ENCODE measurements at regions not wholly inside any gene's neighbourhood (a gene's known extent, or its start where the extent isn't known, plus 50 kb on each side); places are given as distances from the start of the nearest gene placed in this dataset.

- no peak overlapping the region for H3K27ac ChIP-seq (ENCODE audit: low read depth, low read length)
- no peaks in the 10 kb centered on the region for H3K4me1 ChIP-seq (ENCODE audit: control insufficient read depth, insufficient read depth, low read length)
- WGBS (ENCODE audit: insufficient coverage): 100% methylated on average over 3 of the region's 5 CpGs
- DNase-seq (ENCODE audit: low read depth in 4 of 6, low spot score in 6 of 6): no peak
- no peaks in the 10 kb centered on the region for H3K27me3 ChIP-seq (ENCODE audit: control insufficient read depth, insufficient read depth, low read length)
- no peak overlapping the region for H3K4me3 ChIP-seq (ENCODE audit: low read depth, low read length)
- no peaks in the 10 kb centered on the region for H3K36me3 ChIP-seq (ENCODE audit: control insufficient read depth, insufficient read depth, low read length)
- no peaks in the 10 kb centered on the region for H3K9me3 ChIP-seq (ENCODE audit: control insufficient read depth, insufficient read depth, low read length)
Observed at GRCh38 chr11:97296301-97296700, 906.5 kb downstream of the JRKL start.

GRCh38 chr11:97309291-97309690 lies 919.5 kb downstream of the JRKL start:
- Histone ChIP-seq H3K36me3 (ENCODE audit: control insufficient read depth, insufficient read depth, low read length) (no peaks in the 10 kb centered on the region), H3K4me1 (ENCODE audit: control insufficient read depth, insufficient read depth, low read length) (no peaks in the 10 kb centered on the region), H3K9me3 (ENCODE audit: control insufficient read depth, insufficient read depth, low read length) (no peaks in the 10 kb centered on the region), H3K27me3 (ENCODE audit: control insufficient read depth, insufficient read depth, low read length) (no peaks in the 10 kb centered on the region), H3K27ac (ENCODE audit: low read depth, low read length) (no peak overlapping the region), H3K4me3 (ENCODE audit: low read depth, low read length) (no peak overlapping the region)
- no peak for DNase-seq (ENCODE audit: low read depth in 4 of 6, low spot score in 6 of 6)
- no CpG with 5 or more reads among the region's 2 CpGs for WGBS (ENCODE audit: insufficient coverage)

DNA sequence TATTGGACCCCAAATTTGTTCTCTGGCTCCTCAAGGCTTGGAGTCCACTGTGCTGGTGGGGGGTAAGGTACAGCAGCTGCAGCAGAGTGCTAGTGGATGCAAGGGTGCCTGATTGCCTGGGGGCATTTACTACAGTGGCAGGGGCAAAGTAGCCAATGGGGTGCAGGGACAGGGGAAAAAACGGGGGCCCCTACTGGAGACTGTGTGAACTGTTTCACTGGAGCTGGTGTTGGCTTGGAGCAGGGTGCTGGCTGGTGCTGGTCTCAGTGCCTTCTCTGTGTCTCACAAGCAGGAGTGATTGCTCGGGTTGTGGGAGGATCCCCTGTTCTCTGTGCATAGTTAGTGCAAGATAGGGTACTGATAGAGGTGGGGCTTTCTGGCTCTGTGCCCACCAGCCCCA lies 935.9 kb downstream of the JRKL start:
- no peak for DNase-seq (ENCODE audit: low read depth in 4 of 6, low spot score in 6 of 6)
- no peaks in the 10 kb centered on the region for H3K4me1 ChIP-seq (ENCODE audit: control insufficient read depth, insufficient read depth, low read length)
- H3K27me3 ChIP-seq (ENCODE audit: control insufficient read depth, insufficient read depth, low read length): no peaks in the 10 kb centered on the region
- H3K9me3 ChIP-seq (ENCODE audit: control insufficient read depth, insufficient read depth, low read length): peaks cover 2% of the 10 kb centered on the region
- H3K27ac ChIP-seq (ENCODE audit: low read depth, low read length): no peak overlapping the region
- H3K4me3 ChIP-seq (ENCODE audit: low read depth, low read length): no peak overlapping the region
- 77% methylated on average over 2 of the region's 2 CpGs for WGBS (ENCODE audit: insufficient coverage)
- H3K36me3 ChIP-seq (ENCODE audit: control insufficient read depth, insufficient read depth, low read length): no peaks in the 10 kb centered on the region

DNA sequence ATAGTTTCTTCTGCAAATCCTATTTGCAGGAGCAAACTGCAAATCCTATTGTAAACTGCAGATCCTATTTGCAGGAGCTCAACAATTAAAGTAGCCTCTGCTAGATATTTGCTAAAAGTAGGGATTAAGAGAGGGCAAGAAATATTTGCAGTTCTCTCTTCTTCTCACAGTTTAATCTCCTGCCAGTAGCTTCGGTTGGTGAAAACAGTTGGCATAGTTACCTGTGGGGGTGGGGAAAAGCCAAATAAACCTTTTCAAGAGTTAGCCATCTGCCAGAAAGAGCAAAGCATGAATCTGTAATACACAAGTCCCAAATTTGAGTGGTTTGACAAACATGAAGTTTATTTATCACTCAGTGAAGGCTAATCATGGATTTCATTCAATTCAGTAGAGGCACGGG lies 942.5 kb downstream of the JRKL start:
- Histone ChIP-seq H3K27me3 (ENCODE audit: control insufficient read depth, insufficient read depth, low read length) (no peaks in the 10 kb centered on the region), H3K36me3 (ENCODE audit: control insufficient read depth, insufficient read depth, low read length) (no peaks in the 10 kb centered on the region), H3K4me3 (ENCODE audit: low read depth, low read length) (no peak overlapping the region), H3K27ac (ENCODE audit: low read depth, low read length) (no peak overlapping the region), H3K9me3 (ENCODE audit: control insufficient read depth, insufficient read depth, low read length) (no peaks in the 10 kb centered on the region), H3K4me1 (ENCODE audit: control insufficient read depth, insufficient read depth, low read length) (no peaks in the 10 kb centered on the region)
- WGBS (ENCODE audit: insufficient coverage): no CpG with 5 or more reads among the region's 2 CpGs
- no peak for DNase-seq (ENCODE audit: low read depth in 4 of 6, low spot score in 6 of 6)

- Histone ChIP-seq H3K27me3 (ENCODE audit: control insufficient read depth, insufficient read depth, low read length) (no peaks in the 10 kb centered on the region), H3K4me3 (ENCODE audit: low read depth, low read length) (no peak overlapping the region), H3K4me1 (ENCODE audit: control insufficient read depth, insufficient read depth, low read length) (no peaks in the 10 kb centered on the region), H3K27ac (ENCODE audit: low read depth, low read length) (no peak overlapping the region), H3K36me3 (ENCODE audit: control insufficient read depth, insufficient read depth, low read length) (no peaks in the 10 kb centered on the region), H3K9me3 (ENCODE audit: control insufficient read depth, insufficient read depth, low read length) (no peaks in the 10 kb centered on the region)
- no peak for DNase-seq (ENCODE audit: low read depth in 4 of 6, low spot score in 6 of 6)
- 100% methylated on average over 2 of the region's 4 CpGs for WGBS (ENCODE audit: insufficient coverage)
Observed at GRCh38 chr11:97336064-97336463, 946.3 kb downstream of the JRKL start.

DNA sequence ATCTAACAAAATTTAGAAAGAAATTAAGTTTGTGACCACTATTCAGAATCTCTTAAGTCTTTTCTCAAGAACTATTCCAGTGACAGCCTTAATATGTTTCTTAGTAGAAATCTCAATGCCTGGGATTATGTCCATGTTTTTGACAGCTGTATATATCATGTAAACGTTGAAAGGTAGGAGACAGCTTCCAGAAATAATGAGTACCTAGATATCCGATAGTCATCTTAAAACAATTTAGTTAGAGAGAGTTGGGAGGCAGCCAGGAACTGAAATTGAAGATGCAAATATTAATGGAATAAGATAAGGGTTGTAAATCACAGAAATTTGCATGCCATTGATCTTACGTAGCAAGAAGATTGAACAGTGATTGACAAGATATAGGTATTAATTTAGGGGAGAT lies 955.2 kb downstream of the JRKL start:
- DNase-seq (ENCODE audit: low read depth in 4 of 6, low spot score in 6 of 6): no peak
- H3K4me3 ChIP-seq (ENCODE audit: low read depth, low read length): no peak overlapping the region
- H3K9me3 ChIP-seq (ENCODE audit: control insufficient read depth, insufficient read depth, low read length): no peaks in the 10 kb centered on the region
- no peaks in the 10 kb centered on the region for H3K4me1 ChIP-seq (ENCODE audit: control insufficient read depth, insufficient read depth, low read length)
- no peaks in the 10 kb centered on the region for H3K36me3 ChIP-seq (ENCODE audit: control insufficient read depth, insufficient read depth, low read length)
- no peak overlapping the region for H3K27ac ChIP-seq (ENCODE audit: low read depth, low read length)
- no peaks in the 10 kb centered on the region for H3K27me3 ChIP-seq (ENCODE audit: control insufficient read depth, insufficient read depth, low read length)
- 90% methylated on average over 2 of the region's 3 CpGs for WGBS (ENCODE audit: insufficient coverage)

DNA sequence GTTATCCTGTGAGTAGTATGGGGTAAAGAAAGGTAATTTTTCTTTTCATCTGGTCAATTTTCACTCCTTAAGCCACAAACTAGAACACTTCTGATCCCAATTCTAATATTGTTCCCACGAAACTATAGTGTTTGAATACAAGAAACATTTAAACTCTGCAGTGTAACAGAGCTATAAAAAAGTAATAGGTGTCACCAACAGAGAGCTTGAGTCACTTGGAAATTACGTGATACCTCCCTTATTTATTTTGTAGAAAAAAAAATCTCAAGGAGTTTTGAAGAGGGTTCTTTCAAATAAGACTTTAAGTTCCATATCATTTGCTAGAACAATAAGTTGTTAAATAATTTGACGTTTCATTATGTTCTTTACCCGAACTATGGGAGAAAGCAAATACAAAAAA lies 959.4 kb downstream of the JRKL start:
- Histone ChIP-seq H3K36me3 (ENCODE audit: control insufficient read depth, insufficient read depth, low read length) (no peaks in the 10 kb centered on the region), H3K9me3 (ENCODE audit: control insufficient read depth, insufficient read depth, low read length) (no peaks in the 10 kb centered on the region), H3K27me3 (ENCODE audit: control insufficient read depth, insufficient read depth, low read length) (no peaks in the 10 kb centered on the region), H3K4me3 (ENCODE audit: low read depth, low read length) (no peak overlapping the region), H3K27ac (ENCODE audit: low read depth, low read length) (no peak overlapping the region), H3K4me1 (ENCODE audit: control insufficient read depth, insufficient read depth, low read length) (no peaks in the 10 kb centered on the region)
- no peak for DNase-seq (ENCODE audit: low read depth in 4 of 6, low spot score in 6 of 6)
- no CpG with 5 or more reads among the region's 4 CpGs for WGBS (ENCODE audit: insufficient coverage)

DNA sequence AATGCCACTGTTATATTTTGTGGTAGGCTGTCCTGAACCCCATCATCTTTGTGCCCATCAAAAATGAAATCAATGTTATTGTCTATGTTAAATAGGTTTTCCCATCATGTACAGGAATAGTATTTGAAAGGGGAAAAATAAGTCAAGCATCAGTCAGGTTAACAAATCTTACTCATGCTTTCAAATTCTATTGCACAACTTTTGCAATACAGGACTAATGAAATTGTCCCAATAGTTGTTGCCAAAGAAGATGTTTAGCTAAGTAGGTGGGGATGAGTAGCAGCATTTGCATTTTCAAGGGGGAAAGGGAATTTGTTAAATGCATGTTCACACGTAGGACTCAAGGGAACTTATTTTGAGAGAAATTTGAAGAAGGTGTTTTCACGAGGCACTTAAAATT lies 962.1 kb downstream of the JRKL start:
- H3K9me3 ChIP-seq (ENCODE audit: control insufficient read depth, insufficient read depth, low read length): no peaks in the 10 kb centered on the region
- WGBS (ENCODE audit: insufficient coverage): no CpG with 5 or more reads among the region's 2 CpGs
- no peak overlapping the region for H3K27ac ChIP-seq (ENCODE audit: low read depth, low read length)
- DNase-seq (ENCODE audit: low read depth in 4 of 6, low spot score in 6 of 6): no peak
- no peaks in the 10 kb centered on the region for H3K27me3 ChIP-seq (ENCODE audit: control insufficient read depth, insufficient read depth, low read length)
- no peak overlapping the region for H3K4me3 ChIP-seq (ENCODE audit: low read depth, low read length)
- H3K4me1 ChIP-seq (ENCODE audit: control insufficient read depth, insufficient read depth, low read length): no peaks in the 10 kb centered on the region
- H3K36me3 ChIP-seq (ENCODE audit: control insufficient read depth, insufficient read depth, low read length): no peaks in the 10 kb centered on the region

- no peaks in the 10 kb centered on the region for H3K4me1 ChIP-seq (ENCODE audit: control insufficient read depth, insufficient read depth, low read length)
- no peaks in the 10 kb centered on the region for H3K27me3 ChIP-seq (ENCODE audit: control insufficient read depth, insufficient read depth, low read length)
- no peaks in the 10 kb centered on the region for H3K36me3 ChIP-seq (ENCODE audit: control insufficient read depth, insufficient read depth, low read length)
- H3K27ac ChIP-seq (ENCODE audit: low read depth, low read length): no peak overlapping the region
- no CpG with 5 or more reads among the region's 1 CpG for WGBS (ENCODE audit: insufficient coverage)
- DNase-seq (ENCODE audit: low read depth in 4 of 6, low spot score in 6 of 6): peak in 1 of 6 donors; percentile 72
- no peaks in the 10 kb centered on the region for H3K9me3 ChIP-seq (ENCODE audit: control insufficient read depth, insufficient read depth, low read length)
- no peak overlapping the region for H3K4me3 ChIP-seq (ENCODE audit: low read depth, low read length)
Observed at GRCh38 chr11:97354026-97354425, 964.2 kb downstream of the JRKL start.

GRCh38 chr11:97354576-97354975 lies 964.8 kb downstream of the JRKL start:
- Histone ChIP-seq H3K9me3 (ENCODE audit: control insufficient read depth, insufficient read depth, low read length) (no peaks in the 10 kb centered on the region), H3K4me3 (ENCODE audit: low read depth, low read length) (no peak overlapping the region), H3K36me3 (ENCODE audit: control insufficient read depth, insufficient read depth, low read length) (no peaks in the 10 kb centered on the region), H3K27ac (ENCODE audit: low read depth, low read length) (no peak overlapping the region), H3K27me3 (ENCODE audit: control insufficient read depth, insufficient read depth, low read length) (no peaks in the 10 kb centered on the region), H3K4me1 (ENCODE audit: control insufficient read depth, insufficient read depth, low read length) (no peaks in the 10 kb centered on the region)
- peak in 1 of 6 donors; percentile 82 for DNase-seq (ENCODE audit: low read depth in 4 of 6, low spot score in 6 of 6)
- no CpG with 5 or more reads among the region's 2 CpGs for WGBS (ENCODE audit: insufficient coverage)

Data from spinal cord (tissue), 9 donors.